IPS DF 19.7 (cell line): ENCODE measurements at regions not wholly inside any gene's neighbourhood (a gene's known extent, or its start where the extent isn't known, plus 50 kb on each side); places are given as distances from the start of the nearest gene placed in this dataset.

Source experiments
- DNase-seq: peaks from one replicate; pipeline ENCODE4 v3.0.0-alpha.2; 2013; ENCODE audit warnings: low read depth, low spot score

GRCh38 chr13:22091222-22091970 is 420.5 kb downstream of the FGF9 start:
- no peak for DNase-seq

DNA sequence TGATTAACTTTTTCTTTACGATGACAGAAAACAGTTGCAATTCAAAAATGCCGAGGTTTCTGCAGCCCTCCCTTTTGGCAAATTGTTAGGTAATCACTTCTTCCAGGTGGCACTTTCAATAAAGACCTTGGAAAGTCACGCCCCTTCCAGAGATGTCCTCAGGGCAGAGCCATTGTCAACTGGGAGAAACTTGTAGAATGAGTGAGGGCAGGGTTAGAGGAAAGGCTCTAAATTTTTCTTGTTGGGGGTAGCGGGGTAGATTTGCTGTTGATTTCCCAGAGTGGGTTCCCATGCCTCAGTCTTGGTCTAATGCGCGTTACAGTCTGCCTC is 421.1 kb downstream of the FGF9 start:
- no peak for DNase-seq

DNA sequence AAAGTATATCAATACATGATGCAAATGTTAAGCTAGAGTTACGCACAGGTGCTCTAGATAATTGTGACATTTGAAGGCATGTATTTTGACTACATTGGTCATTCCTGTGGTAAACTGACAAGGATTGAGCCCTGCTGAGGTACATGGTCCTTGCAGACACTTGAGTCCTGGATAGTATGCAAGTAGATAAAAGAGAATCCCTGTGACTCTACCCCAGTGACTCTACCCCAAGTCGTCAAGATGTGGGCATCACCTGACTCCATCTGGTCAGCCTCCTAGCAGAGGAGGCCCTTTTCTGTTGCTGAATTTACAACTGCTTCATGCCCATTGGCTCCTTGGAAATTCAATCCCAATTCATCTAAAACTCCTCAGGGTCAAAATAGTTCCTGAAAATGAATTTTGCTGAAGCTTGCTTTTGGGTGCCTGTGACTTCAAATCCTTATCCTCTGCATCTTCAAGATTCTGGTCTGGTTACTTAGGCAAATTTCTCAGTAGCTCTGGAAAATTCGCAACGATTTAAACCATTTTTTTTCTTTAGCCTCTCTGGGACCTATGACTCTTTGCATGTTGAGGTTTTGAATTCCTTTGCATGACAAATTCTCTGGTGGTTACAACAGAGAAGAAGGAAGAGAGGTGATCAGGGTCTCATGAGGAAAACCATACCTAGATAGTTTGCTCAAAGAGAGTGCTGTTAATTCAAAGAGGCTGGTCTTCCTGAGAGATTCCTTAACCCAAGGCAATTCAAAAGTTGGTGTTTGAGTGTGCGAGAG is 422.1 kb downstream of the FGF9 start:
- DNase-seq: no peak

DNA sequence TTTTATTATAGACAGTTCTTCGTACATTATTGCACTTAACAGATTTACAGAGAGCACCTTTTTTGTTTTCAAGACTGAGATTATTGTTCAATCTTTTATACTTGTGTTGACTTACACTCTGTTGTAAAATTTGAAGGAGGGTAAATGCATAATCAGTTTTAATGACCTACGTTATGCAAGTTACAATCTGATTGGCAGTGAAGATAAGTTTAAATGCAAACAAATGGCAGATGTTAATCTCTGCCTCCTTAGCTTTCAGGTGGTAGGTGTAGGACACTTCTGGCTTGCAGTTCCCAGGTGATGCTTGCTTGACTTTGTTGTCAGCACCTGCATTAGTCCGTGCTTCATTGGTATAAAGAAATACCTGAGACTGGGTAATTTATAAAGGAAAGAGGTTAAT is 424.9 kb downstream of the FGF9 start:
- DNase-seq: no peak

DNA sequence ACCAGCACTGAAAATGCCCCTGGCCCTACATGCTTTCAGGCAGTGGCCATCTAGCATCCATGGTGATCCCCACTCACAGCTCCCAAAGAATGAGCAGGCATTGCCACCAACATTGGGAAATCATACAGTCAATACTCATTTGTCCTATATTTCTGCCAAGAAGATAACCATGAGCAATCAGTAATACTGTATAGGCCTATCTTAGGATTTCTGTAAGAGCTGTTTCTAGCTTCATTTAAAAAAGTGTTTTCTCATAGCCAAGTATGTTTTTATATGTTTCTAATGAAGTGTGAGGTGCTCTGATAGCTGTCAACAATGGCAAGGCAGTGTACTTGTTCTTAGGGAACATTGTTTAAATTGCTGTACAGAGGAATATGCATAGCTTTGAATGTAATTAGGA is 428.7 kb downstream of the FGF9 start:
- no peak for DNase-seq

GRCh38 chr13:22102271-22102670 is 431.4 kb downstream of the FGF9 start:
- DNase-seq: no peak

GRCh38 chr13:22103046-22104027 is 432.5 kb downstream of the FGF9 start:
- no peak for DNase-seq

- DNase-seq: no peak
These were observed 435.2 kb downstream of the FGF9 start for GRCh38 chr13:22106058-22106457.

- no peak for DNase-seq
These were observed 436.7 kb downstream of the FGF9 start for GRCh38 chr13:22107549-22107948.

DNA sequence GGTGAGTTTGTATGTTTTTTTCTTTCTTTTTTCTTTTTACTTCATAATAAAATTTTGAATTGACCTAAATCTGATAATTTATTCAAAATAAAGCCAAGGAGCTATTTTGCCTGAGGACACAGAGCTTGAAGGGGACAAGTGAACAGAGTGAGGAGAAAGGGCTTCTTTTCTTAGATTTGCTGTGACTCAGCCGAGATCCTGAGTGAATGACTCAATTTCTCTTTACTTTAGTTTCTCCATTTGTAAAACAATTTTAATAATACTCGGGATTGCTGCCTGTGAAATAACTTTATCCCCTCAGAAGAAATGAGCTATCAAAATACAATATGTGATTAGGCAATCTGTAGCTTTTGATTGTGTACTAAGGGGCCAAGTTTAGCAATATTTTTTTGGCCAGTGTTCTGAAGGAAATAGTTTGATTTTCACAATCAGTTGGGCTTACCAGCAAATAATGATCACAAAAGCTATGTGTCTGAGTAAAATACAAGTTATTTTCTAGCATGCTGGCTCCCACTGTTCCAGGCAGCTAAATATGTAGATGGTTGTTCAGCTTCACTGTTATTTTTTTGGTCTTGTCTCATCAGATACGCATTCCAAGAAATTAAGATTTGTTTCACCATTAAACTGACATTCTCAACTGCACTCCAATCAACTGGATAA is 437.5 kb downstream of the FGF9 start:
- no peak for DNase-seq

- no peak for DNase-seq
These were observed 438.1 kb downstream of the FGF9 start for GRCh38 chr13:22108979-22109378.

GRCh38 chr13:22110368-22110767 is 439.5 kb downstream of the FGF9 start:
- DNase-seq: no peak

GRCh38 chr13:22111152-22111783 is 440.4 kb downstream of the FGF9 start:
- DNase-seq: no peak

GRCh38 chr13:22111961-22112360 is 441.1 kb downstream of the FGF9 start:
- no peak for DNase-seq

GRCh38 chr13:22112956-22113745 is 442.3 kb downstream of the FGF9 start:
- DNase-seq: no peak

GRCh38 chr13:22114630-22115311 is 443.9 kb downstream of the FGF9 start:
- no peak for DNase-seq

DNA sequence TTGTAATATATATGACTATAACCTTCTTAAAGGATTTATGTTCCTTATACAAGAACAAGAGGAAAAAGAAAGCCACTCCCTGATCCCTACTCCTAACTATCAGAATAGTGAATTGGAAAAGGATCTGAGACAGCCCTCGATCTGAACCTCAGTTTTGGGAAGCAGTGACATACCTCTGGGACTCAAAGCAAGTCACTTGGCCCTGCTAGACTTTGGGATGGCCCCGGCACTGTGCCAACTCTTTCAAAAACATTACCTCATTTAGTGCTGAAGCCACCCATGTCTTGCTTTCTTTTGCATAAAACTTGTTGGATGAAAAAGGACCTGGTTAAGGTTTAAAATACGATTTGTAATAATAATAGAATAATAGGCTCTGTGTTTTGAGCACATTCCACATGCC is 447.3 kb downstream of the FGF9 start:
- DNase-seq: no peak

- no peak for DNase-seq
These were observed 449.8 kb downstream of the FGF9 start for GRCh38 chr13:22120646-22121045.

DNA sequence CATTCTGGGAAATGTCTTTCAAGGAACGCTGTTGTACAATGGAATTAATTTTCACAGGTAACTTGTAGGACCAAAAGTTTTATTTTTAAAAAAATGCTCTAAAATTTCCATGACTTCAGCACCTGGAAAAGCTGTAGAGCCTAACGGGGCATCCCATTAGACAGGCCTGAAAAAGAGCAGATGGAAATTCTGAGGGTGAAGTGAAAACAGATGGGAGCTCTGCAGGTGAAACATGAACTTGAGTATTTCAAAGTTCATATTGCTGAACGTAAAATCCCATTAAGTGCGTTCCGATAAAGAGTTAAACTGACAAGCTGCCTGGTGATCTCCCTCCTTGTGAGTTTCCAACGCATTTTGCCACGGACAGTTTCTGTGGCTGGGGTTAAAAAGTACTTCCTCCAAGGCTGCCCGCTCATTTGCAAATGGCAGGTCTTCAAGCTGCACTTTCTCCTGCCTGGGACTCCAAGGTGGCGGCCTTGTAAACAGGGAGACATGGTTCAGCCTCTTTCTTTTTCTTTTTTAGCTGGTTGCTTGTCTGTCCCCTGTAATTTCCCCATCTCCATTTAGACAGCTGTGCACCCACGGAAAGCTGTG is 450.4 kb downstream of the FGF9 start:
- no peak for DNase-seq
